NCI-H2196 treated with DMSO at 0.1 percent for 48 hours (cell line): ENCODE measurements at regions not wholly inside any gene's neighbourhood (a gene's known extent, or its start where the extent isn't known, plus 50 kb on each side); places are given as distances from the start of the nearest gene placed in this dataset.

Experiments used
- DNase-seq: peaks from one replicate; lab custom pipeline; 2025; ENCODE audit not compliant: unreplicated experiment; lab: John Stamatoyannopoulos, UW

DNA sequence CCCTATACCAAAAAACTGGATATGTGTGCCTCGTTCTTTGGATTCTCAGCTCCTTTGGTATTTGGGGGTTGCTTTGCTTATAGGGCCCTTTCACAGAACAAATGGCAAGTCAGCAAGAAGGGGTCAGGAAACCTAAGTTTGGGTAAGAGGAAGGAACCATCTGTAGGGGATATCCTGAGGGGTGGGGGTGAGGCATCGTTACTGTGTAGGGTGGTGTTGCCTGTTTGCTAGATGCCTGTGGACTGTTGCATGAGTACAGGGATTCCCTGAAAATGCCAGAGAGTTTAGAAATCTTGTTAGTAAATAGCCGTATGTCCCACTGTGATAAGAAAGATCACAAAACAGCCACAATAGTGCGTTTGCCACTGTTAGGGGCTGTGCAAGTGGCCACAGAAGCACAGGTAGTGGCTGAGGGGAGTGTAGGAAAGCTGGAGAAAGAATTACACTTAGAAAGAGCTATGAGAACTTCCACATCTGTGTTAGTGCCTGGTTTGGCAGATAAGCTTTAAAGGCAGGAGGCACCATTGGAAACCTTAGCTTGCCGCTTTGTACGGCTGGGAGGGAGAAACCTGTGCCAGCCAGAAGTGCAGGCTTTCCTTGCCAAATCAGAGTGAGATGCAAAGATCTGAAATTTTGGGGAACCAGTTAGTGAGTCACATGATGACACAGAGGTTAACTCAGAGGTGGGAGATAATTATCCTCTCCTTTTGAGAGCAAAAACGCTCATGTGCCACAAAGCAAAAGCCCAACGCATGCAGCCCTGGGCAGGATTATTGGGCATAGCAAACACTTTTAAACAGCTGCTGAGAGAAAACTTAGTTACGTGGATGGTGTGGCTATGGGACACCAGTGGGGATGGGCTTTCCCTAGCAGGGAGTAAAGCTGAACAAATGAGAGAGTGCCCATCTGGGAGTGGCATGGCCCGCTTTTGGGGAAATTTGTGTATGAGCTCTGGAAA lies 343.7 kb downstream of the ARAP2 start:
- no peak for DNase-seq

- DNase-seq: no peak
Observed at GRCh38 chr4:35912174-35912573, 332.1 kb downstream of the ARAP2 start.

DNA sequence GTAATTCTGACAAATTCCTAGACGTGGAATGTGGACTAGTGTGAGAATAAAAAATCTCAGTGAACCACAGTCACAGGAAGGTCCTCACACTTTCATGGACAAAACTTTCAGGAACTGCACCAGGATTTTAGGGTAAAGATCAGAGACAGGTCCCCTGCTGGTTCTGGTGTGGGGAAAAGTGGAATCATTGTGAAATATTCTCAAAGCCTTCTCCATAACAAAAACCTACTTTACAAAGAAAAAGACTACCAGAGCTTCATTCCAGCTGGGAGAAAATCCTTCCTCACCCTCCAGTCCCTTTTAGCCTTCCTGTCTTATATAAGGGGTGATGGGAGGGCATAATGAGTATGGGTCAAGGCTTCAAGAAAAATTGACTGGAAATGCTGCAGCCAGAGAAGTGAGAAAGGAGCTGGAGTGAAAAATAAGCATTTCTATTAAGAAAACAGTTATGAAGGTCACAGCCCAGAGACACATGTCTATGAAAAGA lies 325.8 kb downstream of the ARAP2 start:
- no peak for DNase-seq

- DNase-seq: no peak
Observed at GRCh38 chr4:35925806-35926205, 318.5 kb downstream of the ARAP2 start.

GRCh38 chr4:35926788-35927187 lies 317.5 kb downstream of the ARAP2 start:
- no peak for DNase-seq

- DNase-seq: no peak
Observed at GRCh38 chr4:35933901-35934300, 310.4 kb downstream of the ARAP2 start.

DNA sequence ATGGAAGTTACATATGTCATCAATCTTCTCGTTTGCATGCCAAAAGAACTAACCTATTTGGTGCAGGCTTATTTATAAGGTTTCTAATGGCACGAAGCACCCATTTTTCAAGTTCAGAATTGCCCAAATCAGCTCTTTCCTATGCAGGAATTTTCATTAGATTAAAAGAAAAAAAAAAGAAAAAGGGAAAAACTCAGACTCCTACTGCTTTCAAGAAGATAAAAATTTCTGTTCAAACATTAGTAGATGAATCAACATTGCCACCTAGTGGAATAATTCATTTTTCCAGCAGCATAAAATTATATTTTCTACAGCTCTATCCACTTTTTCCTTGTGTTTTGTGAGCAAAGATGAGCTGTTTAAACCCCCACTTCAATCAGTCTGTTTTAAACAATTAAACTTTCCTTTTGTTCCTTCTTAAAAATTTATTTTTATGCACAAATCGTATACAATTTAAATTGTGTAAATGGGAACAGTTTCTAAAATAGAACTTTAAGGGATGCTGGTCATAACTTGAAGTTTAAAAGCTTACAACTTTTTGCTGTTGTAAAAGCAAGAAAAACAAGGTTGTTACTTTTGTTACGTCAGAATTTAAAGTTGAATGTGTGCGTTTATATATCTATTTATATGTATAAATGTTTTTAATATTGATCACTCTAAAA lies 309.9 kb downstream of the ARAP2 start:
- DNase-seq: no peak

DNA sequence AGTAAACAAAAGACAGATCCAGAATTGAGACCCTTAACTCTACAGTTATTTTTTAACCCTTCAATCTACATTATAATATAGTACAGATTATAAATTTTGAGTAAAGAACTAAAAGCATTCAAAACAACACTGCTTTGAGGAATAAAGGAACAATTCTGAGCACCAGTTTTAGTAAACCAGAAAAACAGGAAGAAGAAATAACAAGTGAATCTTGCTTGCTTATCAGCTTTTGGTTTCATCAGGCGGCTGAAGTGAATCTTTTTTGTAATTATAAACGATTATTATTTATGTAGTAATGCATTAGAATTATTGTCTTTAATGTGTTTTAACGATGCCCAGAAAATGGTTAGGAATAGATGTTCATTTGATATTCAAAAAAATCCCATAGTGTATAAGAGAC lies 305.4 kb downstream of the ARAP2 start:
- no peak for DNase-seq

- DNase-seq: no peak
Observed at GRCh38 chr4:35939751-35940150, 304.6 kb downstream of the ARAP2 start.

- no peak for DNase-seq
Observed at GRCh38 chr4:35942092-35942491, 302.2 kb downstream of the ARAP2 start.

DNA sequence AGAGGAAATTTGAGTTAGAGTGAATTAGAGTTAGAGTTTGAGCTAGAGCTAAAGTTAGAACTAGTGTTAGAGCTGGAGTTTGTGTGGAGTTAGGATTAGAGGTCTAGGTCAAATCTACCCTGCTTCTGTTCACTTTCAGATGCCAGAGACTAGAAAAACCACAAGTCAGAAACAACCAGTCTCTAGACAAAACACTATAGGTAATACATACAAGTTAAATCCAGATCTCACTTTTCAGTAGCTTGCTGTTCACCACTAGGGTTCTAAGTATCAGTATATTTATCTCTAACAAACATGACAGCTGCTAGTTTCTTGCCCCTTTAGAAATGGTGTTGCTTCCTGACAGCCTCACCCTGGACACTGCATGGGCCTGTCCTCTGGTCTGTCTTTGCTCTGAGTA lies 300.7 kb downstream of the ARAP2 start:
- DNase-seq: no peak

- DNase-seq: no peak
Observed at GRCh38 chr4:35948171-35948570, 296.1 kb downstream of the ARAP2 start.

DNA sequence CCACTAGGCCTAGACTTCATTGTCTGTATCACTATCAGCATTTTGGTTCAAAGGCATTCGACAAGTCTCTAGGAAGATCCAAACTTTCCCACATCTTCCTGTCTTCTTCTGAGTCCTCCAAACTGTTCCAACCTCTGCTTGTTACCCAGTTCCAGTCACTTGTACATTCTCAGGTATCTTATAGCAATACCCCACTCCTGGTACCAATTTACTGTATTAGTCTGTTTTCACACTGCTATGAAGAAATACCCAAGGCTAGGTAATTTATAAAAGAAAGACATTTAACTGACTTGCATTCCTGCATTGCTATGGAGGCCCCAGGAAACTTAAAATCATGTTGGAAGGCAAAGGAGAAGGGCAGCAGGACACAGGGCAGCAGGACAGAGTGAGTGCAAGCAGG lies 293.9 kb downstream of the ARAP2 start:
- DNase-seq: no peak

DNA sequence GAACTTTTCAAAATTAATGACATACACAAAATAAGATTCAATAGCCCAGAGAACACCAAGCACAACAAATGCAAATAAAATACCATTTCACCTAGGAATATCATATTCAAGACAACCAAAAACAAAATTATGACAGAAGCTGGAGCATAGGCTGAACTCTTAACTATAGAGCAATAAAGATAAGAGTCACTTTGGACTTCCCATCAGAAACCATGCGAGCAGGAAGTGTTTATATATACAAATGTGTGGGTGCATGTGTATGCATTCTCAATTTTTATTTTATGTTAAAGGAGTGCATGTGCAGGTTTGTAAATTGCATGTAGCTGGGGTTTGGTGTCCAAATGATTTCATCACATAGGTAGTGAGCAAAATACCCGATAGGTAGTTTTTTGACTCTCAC lies 291.6 kb downstream of the ARAP2 start:
- no peak for DNase-seq

DNA sequence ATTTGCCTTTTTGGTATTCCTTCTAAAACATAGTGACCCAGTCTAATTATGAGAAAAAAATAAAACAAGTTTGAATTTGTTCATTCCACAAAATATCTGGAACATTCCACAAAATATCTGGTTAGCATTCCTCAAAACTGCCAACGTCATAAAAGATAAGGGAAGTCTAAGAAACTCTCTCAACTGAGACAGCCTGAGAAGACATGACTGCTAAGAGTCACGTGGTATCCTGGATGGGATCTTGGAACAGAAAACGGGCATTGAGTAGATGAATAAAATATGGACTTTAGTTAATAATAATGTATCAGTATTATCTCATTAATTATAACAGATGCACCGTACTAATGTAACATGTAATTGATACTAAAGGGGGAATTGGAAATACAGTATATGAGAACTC lies 280.9 kb downstream of the ARAP2 start:
- no peak for DNase-seq

DNA sequence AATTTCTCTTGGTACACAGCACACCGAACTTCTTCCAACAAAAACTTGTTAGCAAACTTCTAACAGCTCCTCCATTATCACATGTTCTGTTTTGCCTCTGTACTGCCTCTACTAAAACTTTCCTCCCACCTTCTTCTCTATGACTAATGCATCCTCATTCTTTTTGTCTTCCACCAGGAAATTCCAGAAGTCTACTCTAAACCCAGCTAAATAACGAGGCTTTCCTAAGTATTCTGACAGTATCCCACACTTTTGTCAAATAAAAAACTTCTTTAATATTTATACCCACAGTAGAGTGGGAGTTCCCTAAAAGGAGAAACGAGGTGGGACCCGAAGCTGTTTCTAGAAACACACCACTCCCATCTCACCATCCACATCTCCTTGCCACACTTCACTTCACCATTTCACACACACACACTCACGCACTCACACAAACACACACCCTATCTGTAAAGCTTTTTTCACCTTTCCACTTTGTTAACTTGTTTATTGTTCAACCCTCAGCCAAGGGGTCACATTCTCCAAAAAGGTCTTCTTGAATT lies 280.3 kb downstream of the ARAP2 start:
- DNase-seq: no peak

DNA sequence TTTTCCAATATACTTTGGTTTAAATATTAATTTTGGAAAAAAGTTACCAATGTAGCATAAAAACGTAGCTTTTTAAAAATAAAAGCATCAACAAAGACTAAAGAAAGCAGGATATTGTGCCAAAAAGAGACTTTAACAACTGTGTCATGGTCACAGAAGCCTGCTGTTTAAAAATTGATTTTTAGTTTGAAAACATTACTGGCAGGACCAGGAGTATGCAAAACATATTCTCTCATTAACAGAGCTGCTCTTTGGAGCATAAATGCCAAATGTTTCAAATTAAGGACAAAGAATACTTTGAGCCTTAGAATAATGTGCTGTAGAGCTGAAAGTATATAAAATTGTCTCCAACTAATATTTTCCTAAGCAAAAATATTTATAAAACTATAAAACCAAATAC lies 279.0 kb downstream of the ARAP2 start:
- DNase-seq: no peak

DNA sequence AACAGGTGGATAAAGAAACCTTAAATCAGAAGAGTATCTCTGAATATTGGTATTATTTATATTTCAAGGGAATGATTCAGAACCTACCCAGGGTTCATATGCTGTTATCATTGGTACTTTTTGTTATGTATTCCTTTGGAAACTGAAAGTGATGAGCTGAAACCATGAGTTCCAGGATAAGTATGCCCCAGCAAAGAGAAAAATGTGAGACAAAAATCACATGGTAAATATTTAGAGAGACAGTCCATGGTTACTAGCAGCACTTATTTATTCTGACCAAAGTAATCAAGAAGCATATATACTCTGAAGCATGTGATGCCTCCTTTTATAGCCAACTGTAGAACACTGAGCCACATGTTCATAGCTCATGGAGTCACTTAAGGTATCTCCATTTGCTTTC lies 277.7 kb downstream of the ARAP2 start:
- no peak for DNase-seq

- no peak for DNase-seq
Observed at GRCh38 chr4:35970366-35970960, 273.9 kb downstream of the ARAP2 start.

DNA sequence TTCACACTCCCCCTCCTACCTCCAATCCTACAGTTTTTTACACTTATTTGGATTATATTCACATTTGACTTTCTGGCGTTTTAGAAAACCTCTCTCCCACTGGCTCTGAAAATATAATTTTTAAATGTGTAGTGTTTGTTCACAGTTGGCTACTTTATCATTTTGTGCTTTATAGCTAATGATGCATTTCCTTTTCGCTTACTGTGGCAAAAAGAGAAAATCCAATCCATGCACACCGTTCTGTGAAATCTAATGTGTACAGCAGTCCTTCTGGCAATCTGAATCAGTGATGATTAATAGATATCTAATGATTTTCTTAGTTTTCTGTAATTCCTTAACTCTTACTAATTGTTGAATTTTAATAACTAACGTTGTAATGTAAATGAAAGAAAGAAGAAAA lies 271.5 kb downstream of the ARAP2 start:
- DNase-seq: no peak

DNA sequence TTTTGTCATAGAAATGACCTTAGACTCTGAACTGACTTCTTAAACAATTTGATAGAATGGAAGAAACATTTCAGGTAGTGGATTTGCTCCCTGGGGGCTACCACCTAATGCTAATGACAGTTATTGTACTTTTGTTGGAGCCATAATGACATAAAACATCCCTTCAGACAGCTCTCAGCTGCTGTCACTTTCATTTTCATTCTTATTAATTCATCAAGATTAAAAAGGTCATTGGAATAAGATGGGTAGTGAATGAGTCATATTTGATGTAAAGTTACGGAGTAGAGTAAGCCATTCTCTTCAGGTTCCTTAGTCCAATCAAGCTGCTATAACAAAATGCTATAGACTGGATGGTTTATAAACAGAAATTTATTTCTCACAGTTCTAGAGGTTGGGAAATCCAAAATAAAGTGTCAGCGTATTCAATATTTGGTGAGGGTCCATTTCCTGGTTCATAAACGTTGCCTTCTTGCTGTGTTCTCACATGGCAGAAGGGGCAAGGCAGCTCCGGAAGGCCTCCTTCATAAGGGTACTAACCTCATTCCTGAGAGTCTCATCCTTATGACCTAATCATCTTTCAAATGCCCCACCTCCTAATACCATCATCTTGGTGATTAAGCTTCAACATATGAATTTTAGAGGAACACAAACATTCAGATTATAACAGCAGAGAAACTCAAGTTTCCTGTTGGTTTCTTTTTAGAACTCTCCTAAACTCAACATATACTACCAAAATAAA lies 268.5 kb downstream of the ARAP2 start:
- DNase-seq: no peak
